ENCODE measurements at regions not wholly inside any gene's neighbourhood (a gene's known extent, or its start where the extent isn't known, plus 50 kb on each side); places are given as distances from the start of the nearest gene placed in this dataset.

DNA sequence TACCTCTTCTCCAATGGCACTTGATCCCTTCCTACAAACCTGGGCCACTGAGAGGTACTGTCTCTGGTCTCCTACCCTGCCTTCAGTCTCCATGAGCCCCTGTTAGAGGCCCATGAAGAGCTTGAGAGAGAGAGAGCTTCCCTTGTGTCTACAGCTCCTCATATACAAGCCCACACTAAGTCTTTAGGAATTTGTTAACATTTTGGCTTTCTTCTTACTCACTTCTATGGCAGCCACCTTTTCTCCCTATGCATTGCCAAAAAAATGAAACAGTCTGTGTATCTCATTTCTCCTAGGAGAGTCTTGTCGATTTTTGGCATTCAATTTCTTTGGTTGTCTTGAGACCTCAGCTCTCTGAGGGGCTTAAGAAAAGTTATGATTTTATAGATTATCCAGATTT is 90.9 kb upstream of the LNX1 start:
- TF ChIP-seq POLR2A (IDR thresholded peaks at IDR 0.05), result no peak
- TF ChIP-seq, protein P1, sequence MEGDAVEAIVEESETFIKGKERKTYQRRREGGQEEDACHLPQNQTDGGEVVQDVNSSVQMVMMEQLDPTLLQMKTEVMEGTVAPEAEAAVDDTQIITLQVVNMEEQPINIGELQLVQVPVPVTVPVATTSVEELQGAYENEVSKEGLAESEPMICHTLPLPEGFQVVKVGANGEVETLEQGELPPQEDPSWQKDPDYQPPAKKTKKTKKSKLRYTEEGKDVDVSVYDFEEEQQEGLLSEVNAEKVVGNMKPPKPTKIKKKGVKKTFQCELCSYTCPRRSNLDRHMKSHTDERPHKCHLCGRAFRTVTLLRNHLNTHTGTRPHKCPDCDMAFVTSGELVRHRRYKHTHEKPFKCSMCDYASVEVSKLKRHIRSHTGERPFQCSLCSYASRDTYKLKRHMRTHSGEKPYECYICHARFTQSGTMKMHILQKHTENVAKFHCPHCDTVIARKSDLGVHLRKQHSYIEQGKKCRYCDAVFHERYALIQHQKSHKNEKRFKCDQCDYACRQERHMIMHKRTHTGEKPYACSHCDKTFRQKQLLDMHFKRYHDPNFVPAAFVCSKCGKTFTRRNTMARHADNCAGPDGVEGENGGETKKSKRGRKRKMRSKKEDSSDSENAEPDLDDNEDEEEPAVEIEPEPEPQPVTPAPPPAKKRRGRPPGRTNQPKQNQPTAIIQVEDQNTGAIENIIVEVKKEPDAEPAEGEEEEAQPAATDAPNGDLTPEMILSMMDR (IDR thresholded peaks at IDR 0.05), result no peak
- TF ChIP-seq POLR2AphosphoS5 (IDR thresholded peaks at IDR 0.05), result no peak
